NOMO-1 (cell line): ENCODE measurements at regions not wholly inside any gene's neighbourhood (a gene's known extent, or its start where the extent isn't known, plus 50 kb on each side); places are given as distances from the start of the nearest gene placed in this dataset.

Experiments used
- DNase-seq, 2 experiments: peaks; one replicate each; lab custom pipeline; 2025; ENCODE audit not compliant: unreplicated experiment in 2 of 2; lab: John Stamatoyannopoulos, UW

GRCh38 chr3:77837456-77838025 lies 797.6 kb downstream of the ROBO2 start:
- DNase-seq: no peak

DNA sequence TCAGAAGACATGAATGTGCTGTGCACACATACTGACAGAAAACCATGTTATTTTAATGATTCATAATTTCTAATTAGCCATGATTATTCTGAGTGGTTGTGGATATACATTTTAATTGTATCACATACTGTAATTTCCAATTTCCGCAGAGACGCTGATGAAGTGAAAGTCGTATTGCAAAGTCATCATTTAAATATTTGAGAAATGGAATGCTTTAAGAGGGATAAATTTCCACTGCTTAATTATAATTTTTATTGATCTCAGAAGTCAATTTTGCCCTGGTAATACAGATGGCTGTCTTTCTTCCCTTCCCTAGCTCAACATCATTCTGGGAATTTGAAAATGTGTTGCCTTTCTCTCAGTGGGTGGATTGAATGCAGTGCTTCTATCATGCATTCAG lies 819.3 kb downstream of the ROBO2 start:
- no peak for DNase-seq

DNA sequence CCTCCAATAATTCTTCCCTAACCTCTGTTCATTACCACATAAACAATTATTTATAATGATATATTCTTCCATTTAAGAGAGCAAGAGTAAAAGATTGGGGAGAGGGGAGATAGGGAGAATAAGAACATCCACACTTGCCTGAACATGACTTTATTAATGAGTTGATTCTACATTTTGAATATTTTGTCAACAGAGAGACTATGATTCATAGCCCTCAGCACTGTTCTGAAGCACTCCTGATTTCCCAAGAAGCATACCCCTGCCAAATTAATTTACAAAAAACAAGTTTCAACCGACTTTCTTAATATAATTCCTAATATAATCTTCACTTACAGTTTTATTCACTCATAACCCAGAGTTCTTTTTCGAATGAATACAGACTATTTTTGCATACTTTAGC lies 828.8 kb downstream of the ROBO2 start:
- DNase-seq: no peak

- DNase-seq: no peak
Observed at GRCh38 chr3:77869423-77869822, 829.5 kb downstream of the ROBO2 start.

DNA sequence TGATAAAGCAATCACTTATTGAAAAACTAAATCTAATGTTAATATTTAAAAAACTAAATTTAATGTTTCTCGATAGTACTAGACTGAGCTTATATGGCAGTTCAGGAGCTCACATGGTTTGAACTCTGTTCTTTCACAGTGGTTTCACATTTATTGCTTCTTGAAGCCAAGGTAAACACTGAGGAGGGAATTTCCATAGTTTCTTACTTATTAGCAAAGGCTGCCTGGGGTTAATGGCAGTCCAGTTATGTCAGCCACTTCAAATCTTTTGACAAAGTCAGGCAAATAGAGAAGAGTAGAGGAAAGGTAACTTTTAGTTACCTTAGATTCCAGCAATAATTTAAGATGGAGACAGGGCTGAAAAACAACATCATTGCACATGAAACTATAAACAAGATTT lies 831.5 kb downstream of the ROBO2 start:
- DNase-seq: no peak

DNA sequence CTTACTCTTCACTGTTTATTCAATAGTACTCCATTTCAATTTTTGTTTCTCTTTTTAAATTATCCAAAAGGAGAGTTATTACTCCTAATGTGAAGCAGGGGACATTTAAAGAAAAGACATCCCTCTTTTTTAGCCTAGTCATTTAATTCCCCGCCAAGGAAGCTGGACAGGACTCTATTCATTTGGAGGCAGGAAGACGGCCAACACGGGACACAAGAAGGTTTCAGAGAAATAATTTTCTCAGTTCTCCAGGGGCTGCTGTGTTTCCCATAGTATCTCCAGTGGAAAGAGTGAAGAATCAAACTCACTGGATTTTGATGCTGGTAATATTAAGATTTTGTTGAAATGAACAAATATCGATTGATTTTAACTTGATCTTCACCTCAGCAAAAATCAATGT lies 833.7 kb downstream of the ROBO2 start:
- DNase-seq: no peak

- DNase-seq: no peak
Observed at GRCh38 chr3:77885381-77885780, 845.5 kb downstream of the ROBO2 start.

DNA sequence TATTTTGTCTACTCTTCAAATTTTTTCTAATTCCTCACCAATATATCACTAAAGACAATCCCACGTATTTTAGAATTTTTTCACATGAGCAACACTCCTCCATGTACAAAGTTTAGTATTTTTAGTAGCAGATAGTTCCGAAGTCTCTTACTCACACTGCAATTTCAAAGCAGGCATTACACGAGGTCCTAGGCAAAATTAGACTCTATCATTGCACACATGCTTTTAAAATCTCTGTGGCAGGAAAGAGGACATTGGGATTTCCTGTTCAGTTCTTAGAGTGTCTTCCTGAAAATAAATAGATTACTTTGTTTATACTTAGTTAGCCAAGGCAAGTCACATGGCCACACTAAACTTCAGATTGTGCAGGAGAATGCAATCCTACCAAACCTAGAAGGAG lies 847.7 kb downstream of the ROBO2 start:
- no peak for DNase-seq

DNA sequence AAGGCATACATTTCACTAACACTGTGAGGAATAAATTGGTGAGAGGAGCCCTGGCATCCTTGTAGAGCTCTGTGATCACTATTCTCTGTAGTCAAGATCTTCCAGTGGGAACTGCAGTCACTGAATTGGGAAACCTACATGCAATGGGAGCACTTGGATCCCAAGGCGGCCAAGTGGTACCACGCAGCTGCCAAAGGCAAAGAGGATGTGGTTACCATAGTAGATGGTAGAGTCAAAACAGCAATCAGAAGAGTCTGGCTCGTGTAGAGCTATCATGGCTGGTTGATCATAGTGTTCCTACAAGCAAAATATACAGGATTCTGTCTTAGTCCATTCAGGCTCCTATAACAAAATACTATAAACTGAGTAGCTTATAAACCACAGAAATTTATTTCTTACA lies 849.7 kb downstream of the ROBO2 start:
- DNase-seq: no peak

DNA sequence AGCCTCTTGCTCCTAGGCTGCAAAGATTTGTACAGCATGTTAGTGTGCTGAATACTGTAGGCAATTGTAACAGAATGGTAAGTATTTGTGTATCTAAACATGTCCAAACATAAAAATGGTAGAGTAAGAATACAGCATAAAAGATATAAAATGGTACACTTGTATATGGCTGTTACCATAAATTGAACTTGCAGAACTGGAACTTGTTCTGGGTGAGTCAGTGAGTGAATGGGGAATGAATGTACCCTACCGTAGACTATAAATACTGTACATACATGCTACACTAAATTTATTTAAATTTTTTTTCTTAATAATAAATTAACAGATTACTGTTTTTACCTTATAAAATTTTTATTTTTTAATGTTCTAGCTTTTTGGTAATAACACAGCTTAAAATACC lies 858.7 kb downstream of the ROBO2 start:
- no peak for DNase-seq

- no peak for DNase-seq
Observed at GRCh38 chr3:77902675-77903074, 862.8 kb downstream of the ROBO2 start.

DNA sequence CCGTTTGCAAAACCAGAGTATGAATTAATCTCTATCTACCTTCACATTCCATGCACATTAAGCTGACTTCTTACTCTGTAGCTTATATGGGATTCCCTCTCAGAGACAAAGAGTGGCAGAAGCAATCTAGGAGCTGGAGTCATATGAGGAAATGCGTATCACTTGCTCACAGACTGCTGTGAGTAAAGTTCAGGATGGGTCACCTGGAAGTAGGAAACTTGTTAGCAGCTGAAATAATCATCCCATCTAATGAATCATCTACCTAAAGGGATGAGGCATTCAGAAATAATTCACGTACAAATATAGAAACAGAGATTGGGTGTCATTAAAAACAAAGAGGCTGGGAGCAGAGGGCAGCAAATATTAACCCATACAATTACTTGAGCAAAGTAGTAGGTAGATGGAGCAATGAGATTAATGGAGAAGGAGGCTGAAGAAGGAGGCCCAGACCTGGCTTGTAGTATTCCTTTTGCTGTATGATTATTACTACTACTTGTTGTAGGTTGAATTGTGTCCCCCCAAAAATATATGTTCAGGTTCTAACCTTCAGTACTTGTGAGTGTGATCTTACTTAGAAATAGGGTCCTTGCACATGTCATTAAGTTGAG lies 866.3 kb downstream of the ROBO2 start:
- no peak for DNase-seq

DNA sequence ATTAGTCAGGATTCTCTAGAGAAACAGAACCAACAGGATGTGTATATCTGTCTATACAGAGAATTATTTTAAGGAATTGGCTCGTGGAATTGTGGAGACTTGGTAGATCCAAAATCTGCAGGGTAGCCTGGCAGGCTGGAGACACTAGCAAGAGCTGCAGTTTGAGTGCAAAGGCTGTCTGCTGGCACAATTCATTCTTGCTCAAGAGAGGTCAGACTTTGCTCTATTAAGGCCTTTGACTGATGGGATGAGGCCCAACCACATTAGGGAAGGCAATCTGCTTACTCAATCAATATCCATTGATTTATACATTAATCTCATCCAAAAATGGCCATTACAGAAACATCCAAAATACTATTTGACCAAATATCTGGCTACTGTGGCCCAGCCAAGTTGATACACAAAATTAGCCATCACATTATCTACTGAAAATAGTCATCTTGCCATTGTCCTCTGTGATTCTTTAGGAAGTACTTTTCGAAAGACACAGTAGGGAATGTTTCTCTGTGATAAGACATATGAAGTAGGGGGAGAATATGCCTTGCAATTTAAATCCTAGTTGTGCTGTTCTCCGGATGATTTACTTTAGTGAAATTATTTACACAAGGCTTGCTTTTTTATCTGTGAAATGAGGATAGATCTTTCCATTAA lies 873.8 kb downstream of the ROBO2 start:
- DNase-seq: no peak

DNA sequence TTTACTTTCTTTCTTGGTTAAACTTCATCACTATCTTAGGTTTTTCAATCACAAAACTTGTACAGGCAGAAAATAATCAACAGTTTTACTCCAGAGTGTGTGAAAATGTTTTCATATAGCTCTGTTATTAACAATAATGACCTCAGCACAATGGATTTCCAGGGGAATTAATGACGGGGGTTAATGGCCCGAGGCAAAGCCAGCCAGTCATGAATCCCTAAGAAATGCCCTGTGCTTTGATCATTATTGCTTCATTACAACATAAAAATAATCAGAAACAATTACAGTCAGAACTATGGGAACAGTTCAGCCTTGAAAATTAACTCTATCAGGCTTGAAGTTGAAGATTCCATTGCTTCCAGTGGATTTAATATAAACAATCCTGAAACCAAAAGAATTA lies 875.4 kb downstream of the ROBO2 start:
- DNase-seq: no peak

DNA sequence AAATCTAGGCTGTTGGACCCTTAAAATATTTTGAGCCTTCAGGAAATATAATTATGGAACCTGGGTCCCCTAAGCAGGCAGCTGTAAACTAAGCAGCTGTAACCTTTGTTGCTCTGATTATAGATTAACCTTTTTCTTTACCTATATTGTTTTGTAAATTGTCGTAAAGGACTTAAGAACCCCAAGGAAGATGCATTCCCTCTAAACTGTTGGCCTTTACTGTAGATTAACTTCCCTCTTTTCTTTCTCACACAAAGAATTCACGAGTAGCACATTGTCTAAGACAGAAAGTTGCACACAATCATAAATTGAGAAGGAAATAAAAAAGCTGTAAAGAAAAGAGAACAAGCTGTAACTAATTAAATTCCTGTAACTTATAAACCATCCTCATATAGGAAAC lies 877.3 kb downstream of the ROBO2 start:
- no peak for DNase-seq

DNA sequence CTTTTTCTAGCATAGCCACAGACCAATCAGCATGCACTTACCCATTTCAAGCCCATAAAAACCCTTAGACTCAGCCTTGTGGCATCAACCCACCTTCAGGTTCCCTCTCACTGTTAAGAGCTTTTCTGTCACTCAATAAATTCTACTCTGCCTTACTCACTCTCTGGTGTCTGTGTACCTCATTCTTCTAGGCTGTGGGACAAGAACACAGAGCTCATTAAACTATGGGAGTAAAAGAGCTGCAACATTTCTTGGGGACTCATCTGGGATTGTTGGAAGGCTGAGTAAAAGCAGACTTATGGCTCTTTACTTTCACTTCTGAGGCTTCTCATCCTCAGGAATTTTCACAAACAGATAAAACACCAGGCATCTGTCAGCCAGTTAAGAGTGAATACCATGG lies 879.3 kb downstream of the ROBO2 start:
- DNase-seq: no peak

GRCh38 chr3:77931255-77932009 lies 891.5 kb downstream of the ROBO2 start:
- no peak for DNase-seq

- DNase-seq: no peak
Observed at GRCh38 chr3:77932926-77933325, 893.0 kb downstream of the ROBO2 start.

DNA sequence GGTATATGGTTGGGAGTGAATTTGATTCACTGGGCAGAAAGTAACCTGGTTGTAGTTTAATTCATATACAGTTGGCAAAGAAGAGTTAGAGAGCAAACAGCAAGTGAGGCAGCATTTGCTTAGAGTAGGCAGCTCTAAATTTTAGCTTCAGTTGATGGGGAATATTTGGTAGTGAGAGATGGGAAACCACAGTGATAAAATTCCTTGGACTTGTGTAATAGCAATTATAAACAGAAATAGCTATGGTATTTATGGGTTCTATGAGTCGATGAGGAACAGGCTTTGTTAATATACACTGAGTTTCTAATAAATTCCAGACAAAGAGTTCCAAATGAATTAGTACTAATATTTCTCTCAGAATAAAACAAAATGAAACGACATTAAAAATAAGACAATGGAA lies 894.0 kb downstream of the ROBO2 start:
- DNase-seq: no peak

- DNase-seq: no peak
Observed at GRCh38 chr3:77935418-77935817, 895.5 kb downstream of the ROBO2 start.

DNA sequence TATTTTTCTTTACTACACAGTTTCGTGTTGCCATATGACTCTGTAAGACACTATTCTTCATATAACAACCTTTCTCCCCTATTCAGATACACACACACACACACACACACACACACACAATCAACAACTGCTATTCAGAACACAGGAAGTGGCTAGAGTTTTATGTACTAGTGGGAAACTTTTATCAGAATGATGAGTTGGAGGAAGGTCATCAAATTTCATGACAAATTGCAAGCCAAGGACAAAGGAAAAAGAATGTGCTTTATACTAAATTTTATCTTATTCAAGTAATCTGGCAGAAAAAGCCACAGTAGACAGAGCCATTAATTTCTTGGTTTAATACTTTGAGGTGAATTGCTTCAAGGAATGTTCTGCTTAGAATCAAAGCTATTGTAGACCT lies 899.8 kb downstream of the ROBO2 start:
- DNase-seq: no peak

DNA sequence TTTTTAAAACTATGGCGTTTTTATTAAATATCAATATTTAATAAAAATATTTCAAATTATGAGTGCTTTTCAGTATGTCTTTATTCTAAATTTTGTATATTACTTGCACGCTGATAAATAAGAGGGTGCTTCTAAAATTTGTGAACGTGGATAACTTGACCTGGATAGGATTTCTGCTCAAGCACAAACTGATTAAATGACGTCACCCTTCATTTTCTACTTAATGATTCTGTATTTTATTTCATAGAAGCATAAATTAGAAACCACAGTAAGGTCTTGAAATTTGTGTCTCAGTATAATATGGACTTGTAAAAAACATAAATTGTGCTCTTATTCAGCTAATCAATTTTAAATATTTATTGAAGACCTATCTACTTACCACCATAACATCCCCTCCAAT lies 903.7 kb downstream of the ROBO2 start:
- DNase-seq: no peak
